ENCODE measurements at regions not wholly inside any gene's neighbourhood (a gene's known extent, or its start where the extent isn't known, plus 50 kb on each side); places are given as distances from the start of the nearest gene placed in this dataset.

- DNase-seq, result no peak
These were observed 306.3 kb upstream of the RGS18 start for GRCh38 chr1:191851799-191852595.

- no peak for DNase-seq
These were observed 305.4 kb upstream of the RGS18 start for GRCh38 chr1:191852907-191853306.

GRCh38 chr1:191857600-191857999, 300.7 kb upstream of the RGS18 start:
- no peak for DNase-seq

- DNase-seq, result no peak
These were observed 292.8 kb upstream of the RGS18 start for GRCh38 chr1:191865479-191865878.

- DNase-seq, result no peak
These were observed 292.1 kb upstream of the RGS18 start for GRCh38 chr1:191866155-191866554.

GRCh38 chr1:191869790-191870312, 288.4 kb upstream of the RGS18 start:
- DNase-seq, result no peak

GRCh38 chr1:191870490-191870889, 287.8 kb upstream of the RGS18 start:
- DNase-seq, result no peak

GRCh38 chr1:191875994-191876393, 282.3 kb upstream of the RGS18 start:
- no peak for DNase-seq

GRCh38 chr1:191876631-191877030, 281.6 kb upstream of the RGS18 start:
- no peak for DNase-seq

GRCh38 chr1:191882870-191883269, 275.4 kb upstream of the RGS18 start:
- DNase-seq, result no peak

GRCh38 chr1:191886977-191887376, 271.3 kb upstream of the RGS18 start:
- DNase-seq, result no peak

- DNase-seq, result no peak
These were observed 269.2 kb upstream of the RGS18 start for GRCh38 chr1:191888996-191889622.

- no peak for DNase-seq
These were observed 268.6 kb upstream of the RGS18 start for GRCh38 chr1:191889623-191890003.

- DNase-seq, result no peak
These were observed 267.7 kb upstream of the RGS18 start for GRCh38 chr1:191890433-191891088.

GRCh38 chr1:191892716-191893115, 265.5 kb upstream of the RGS18 start:
- no peak for DNase-seq

GRCh38 chr1:191895049-191895448, 263.2 kb upstream of the RGS18 start:
- no peak for DNase-seq

GRCh38 chr1:191895462-191896058, 262.7 kb upstream of the RGS18 start:
- no peak for DNase-seq

GRCh38 chr1:191897134-191897533, 261.1 kb upstream of the RGS18 start:
- no peak for DNase-seq

GRCh38 chr1:191901651-191902050, 256.6 kb upstream of the RGS18 start:
- no peak for DNase-seq

GRCh38 chr1:191904991-191905390, 253.3 kb upstream of the RGS18 start:
- no peak for DNase-seq

GRCh38 chr1:191905781-191906180, 252.5 kb upstream of the RGS18 start:
- no peak for DNase-seq

- DNase-seq, result no peak
These were observed 251.1 kb upstream of the RGS18 start for GRCh38 chr1:191907121-191907520.

GRCh38 chr1:191910245-191910644, 248.0 kb upstream of the RGS18 start:
- DNase-seq, result no peak

All from NCI-H2081 treated with DMSO at 0.1 percent for 48 hours (cell line).